WTC11 (cell line): ENCODE measurements at regions not wholly inside any gene's neighbourhood (a gene's known extent, or its start where the extent isn't known, plus 50 kb on each side); places are given as distances from the start of the nearest gene placed in this dataset.

Experiments used
- ATAC-seq: fragments of 200-7000 bp; cut with Tn5 transposase; 2 replicates; pipeline ENCODE4 v1.10.0; 2021; ENCODE audit warnings: mild to moderate bottlenecking, moderate library complexity
- CTCF ChIA-PET: fragments of 300-600 bp; sonication (Branson Sonifier 250); formaldehyde crosslinking; loops from one replicate; lab custom pipeline; 2021; ENCODE audit warnings: antibody characterized with exemption; lab: Charles Lee
- POLR2A ChIA-PET: fragments of 350-600 bp; sonication (Branson Sonifier 250); formaldehyde crosslinking; loops from one replicate; lab custom pipeline; 2021; ENCODE audit warnings: antibody characterized with exemption; lab: Charles Lee
- DNase-seq: peaks from one replicate; pipeline ENCODE4 v3.0.0; 2021; ENCODE audit warnings: low spot score
- H3K27ac Mint-ChIP-seq: 2 replicates; pipeline ENCODE4 v1.8.0; 2021; ENCODE audit warnings: mixed read lengths
- H3K27me3 Mint-ChIP-seq: 2 replicates; pipeline ENCODE4 v1.8.0; 2021; ENCODE audit warnings: low read depth, mild to moderate bottlenecking, moderate library complexity, mixed read lengths
- H3K36me3 Mint-ChIP-seq: 2 replicates; pipeline ENCODE4 v1.8.0; 2021; ENCODE audit warnings: mixed read lengths
- H3K4me1 Mint-ChIP-seq: 2 replicates; pipeline ENCODE4 v1.8.0; 2022; ENCODE audit warnings: mixed read lengths
- H3K4me3 Mint-ChIP-seq: 2 replicates; pipeline ENCODE4 v1.8.0; 2021; ENCODE audit warnings: mild to moderate bottlenecking, moderate library complexity, mixed read lengths
- H3K9me3 Mint-ChIP-seq: 2 replicates; pipeline ENCODE4 v1.8.0; 2021; ENCODE audit warnings: mixed read lengths
- ARID4B ChIP-seq: sonication (generic); formaldehyde crosslinking; IDR thresholded peaks from 2 replicates; pipeline ENCODE4 v1.8.0; 2023; ENCODE audit warnings: missing genetic modification reagents, mild to moderate bottlenecking, borderline replicate concordance
- ATF2 ChIP-seq: sonication (generic); formaldehyde crosslinking; IDR thresholded peaks from 2 replicates; pipeline ENCODE4 v1.8.1; 2022; ENCODE audit warnings: low read depth, missing genetic modification reagents, borderline replicate concordance
- CBFB ChIP-seq: sonication (generic); formaldehyde crosslinking; IDR thresholded peaks from 2 replicates; pipeline ENCODE4 v1.8.1; 2022; ENCODE audit warnings: mild to moderate bottlenecking, low read depth, missing genetic modification reagents
- EMX1 ChIP-seq: fragments of 250-450 bp; sonication (Bioruptor Pico); IDR thresholded peaks from 2 replicates; pipeline ENCODE4 v1.8.0; 2021; ENCODE audit warnings: mild to moderate bottlenecking
- ETV6 ChIP-seq: sonication (generic); formaldehyde crosslinking; IDR thresholded peaks from 2 replicates; pipeline ENCODE4 v1.8.1; 2022; ENCODE audit warnings: mild to moderate bottlenecking, missing genetic modification reagents
- FOXP4 ChIP-seq: sonication (generic); formaldehyde crosslinking; IDR thresholded peaks from 2 replicates; pipeline ENCODE4 v1.8.0; 2022; ENCODE audit warnings: mild to moderate bottlenecking, missing genetic modification reagents
- IRF2 ChIP-seq: sonication (generic); formaldehyde crosslinking; IDR thresholded peaks from 2 replicates; pipeline ENCODE4 v1.8.0; 2022; ENCODE audit warnings: low read depth, missing genetic modification reagents, borderline replicate concordance
- JAZF1 ChIP-seq: fragments of 250-450 bp; sonication (Bioruptor Pico); IDR thresholded peaks from 2 replicates; pipeline ENCODE4 v1.9.0; 2021; ENCODE audit warnings: moderate library complexity, mild to moderate bottlenecking, inconsistent platforms
- MYBL2 ChIP-seq: sonication (generic); formaldehyde crosslinking; IDR thresholded peaks from 2 replicates; pipeline ENCODE4 v1.8.1; 2023; ENCODE audit warnings: mild to moderate bottlenecking, moderate library complexity, missing genetic modification reagents
- NR1H2 ChIP-seq: sonication (generic); formaldehyde crosslinking; IDR thresholded peaks from 2 replicates; pipeline ENCODE4 v1.9.0; 2021; ENCODE audit warnings: mild to moderate bottlenecking, moderate library complexity, missing genetic modification reagents
- NR3C1 ChIP-seq: sonication (generic); formaldehyde crosslinking; conservative IDR thresholded peaks from 2 replicates; pipeline ENCODE4 v1.8.1; 2023; ENCODE audit warnings: low read depth, mild to moderate bottlenecking, missing genetic modification reagents
- RORB ChIP-seq: fragments of 250-450 bp; sonication (Bioruptor Pico); IDR thresholded peaks from 2 replicates; pipeline ENCODE4 v1.9.0; 2021; ENCODE audit warnings: mild to moderate bottlenecking
- SOX15 ChIP-seq: fragments of 250-450 bp; sonication (Bioruptor Pico); IDR thresholded peaks from 2 replicates; pipeline ENCODE4 v1.9.0; 2021; ENCODE audit warnings: mild to moderate bottlenecking
- SP1 ChIP-seq: sonication (generic); formaldehyde crosslinking; conservative IDR thresholded peaks from 2 replicates; pipeline ENCODE4 v1.8.1; 2022; ENCODE audit warnings: missing genetic modification reagents
- ZNF232 ChIP-seq: sonication (generic); formaldehyde crosslinking; IDR thresholded peaks from 2 replicates; pipeline ENCODE4 v1.8.0; 2022; ENCODE audit warnings: mild to moderate bottlenecking, missing genetic modification reagents
- ZNF281 ChIP-seq: sonication (generic); formaldehyde crosslinking; IDR thresholded peaks from 2 replicates; pipeline ENCODE4 v1.8.0; 2023; ENCODE audit warnings: mild to moderate bottlenecking, missing genetic modification reagents
- TF ChIP-seq, protein P1 (sequence below): fragments of 250-450 bp; sonication (Bioruptor Pico); IDR thresholded peaks from 2 replicates; pipeline ENCODE4 v1.8.0; 2021; ENCODE audit warnings: mild to moderate bottlenecking
- TF ChIP-seq, protein P2 (sequence below): fragments of 250-450 bp; sonication (Bioruptor Pico); IDR thresholded peaks from 2 replicates; pipeline ENCODE4 v1.9.0; 2021; ENCODE audit warnings: moderate library complexity, mild to moderate bottlenecking, inconsistent platforms, borderline replicate concordance
- TF ChIP-seq, protein P3 (sequence below): fragments of 250-450 bp; sonication (Bioruptor Pico); IDR thresholded peaks from 2 replicates; pipeline ENCODE4 v2.1.2; 2022; ENCODE audit warnings: mild to moderate bottlenecking, moderate library complexity
- TF ChIP-seq, protein P4 (sequence below): fragments of 250-450 bp; sonication (Bioruptor Pico); IDR thresholded peaks from 2 replicates; pipeline ENCODE4 v1.9.0; 2021; ENCODE audit warnings: mild to moderate bottlenecking

GRCh38 chr14:43640718-43641267 lies 866.3 kb downstream of the FSCB start (continued):
- TF ChIP-seq, protein P1, sequence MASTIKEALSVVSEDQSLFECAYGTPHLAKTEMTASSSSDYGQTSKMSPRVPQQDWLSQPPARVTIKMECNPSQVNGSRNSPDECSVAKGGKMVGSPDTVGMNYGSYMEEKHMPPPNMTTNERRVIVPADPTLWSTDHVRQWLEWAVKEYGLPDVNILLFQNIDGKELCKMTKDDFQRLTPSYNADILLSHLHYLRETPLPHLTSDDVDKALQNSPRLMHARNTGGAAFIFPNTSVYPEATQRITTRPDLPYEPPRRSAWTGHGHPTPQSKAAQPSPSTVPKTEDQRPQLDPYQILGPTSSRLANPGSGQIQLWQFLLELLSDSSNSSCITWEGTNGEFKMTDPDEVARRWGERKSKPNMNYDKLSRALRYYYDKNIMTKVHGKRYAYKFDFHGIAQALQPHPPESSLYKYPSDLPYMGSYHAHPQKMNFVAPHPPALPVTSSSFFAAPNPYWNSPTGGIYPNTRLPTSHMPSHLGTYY (CRISPR knock-in tag) = no peak
- TF ChIP-seq CBFB (CRISPR knock-in tag) = no peak
- no peak for TF ChIP-seq RORB (CRISPR knock-in tag)
- no peak for TF ChIP-seq IRF2 (CRISPR knock-in tag)
- TF ChIP-seq NR1H2 (CRISPR knock-in tag) = no peak
- TF ChIP-seq ZNF232 = no peak
- no peak for TF ChIP-seq FOXP4 (CRISPR knock-in tag)
- TF ChIP-seq ETV6 (CRISPR knock-in tag) = no peak
- TF ChIP-seq MYBL2 = no peak
- no peak for TF ChIP-seq ZNF281 (CRISPR knock-in tag)
- TF ChIP-seq, protein P2, sequence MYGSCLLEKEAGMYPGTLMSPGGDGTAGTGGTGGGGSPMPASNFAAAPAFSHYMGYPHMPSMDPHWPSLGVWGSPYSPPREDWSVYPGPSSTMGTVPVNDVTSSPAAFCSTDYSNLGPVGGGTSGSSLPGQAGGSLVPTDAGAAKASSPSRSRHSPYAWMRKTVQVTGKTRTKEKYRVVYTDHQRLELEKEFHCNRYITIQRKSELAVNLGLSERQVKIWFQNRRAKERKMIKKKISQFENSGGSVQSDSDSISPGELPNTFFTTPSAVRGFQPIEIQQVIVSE (CRISPR knock-in tag) = no peak
- TF ChIP-seq, protein P3, sequence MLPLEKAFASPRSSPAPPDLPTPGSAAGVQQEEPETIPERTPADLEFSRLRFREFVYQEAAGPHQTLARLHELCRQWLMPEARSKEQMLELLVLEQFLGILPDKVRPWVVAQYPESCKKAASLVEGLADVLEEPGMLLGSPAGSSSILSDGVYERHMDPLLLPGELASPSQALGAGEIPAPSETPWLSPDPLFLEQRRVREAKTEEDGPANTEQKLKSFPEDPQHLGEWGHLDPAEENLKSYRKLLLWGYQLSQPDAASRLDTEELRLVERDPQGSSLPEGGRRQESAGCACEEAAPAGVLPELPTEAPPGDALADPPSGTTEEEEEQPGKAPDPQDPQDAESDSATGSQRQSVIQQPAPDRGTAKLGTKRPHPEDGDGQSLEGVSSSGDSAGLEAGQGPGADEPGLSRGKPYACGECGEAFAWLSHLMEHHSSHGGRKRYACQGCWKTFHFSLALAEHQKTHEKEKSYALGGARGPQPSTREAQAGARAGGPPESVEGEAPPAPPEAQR (CRISPR knock-in tag) = no peak
- no peak for TF ChIP-seq EMX1 (CRISPR knock-in tag)
- TF ChIP-seq, all 79 proteins: peak for 0

DNA sequence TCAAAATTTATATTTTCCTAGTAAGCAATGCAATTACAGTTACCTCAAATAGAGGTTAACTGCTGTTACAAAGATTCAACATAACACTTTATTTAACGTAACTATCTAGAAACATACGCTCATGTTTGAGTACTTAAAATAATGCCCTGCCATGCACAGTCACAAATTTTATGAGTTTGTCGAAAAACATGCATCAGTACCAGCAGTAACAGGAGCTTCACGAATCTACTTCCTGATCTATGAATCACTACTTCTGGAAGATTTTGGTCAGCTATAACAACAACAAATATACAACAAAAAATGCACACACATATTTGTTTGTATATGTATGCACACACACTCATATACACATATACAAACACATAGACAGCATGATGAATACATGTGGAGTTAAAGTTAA lies 881.8 kb downstream of the FSCB start:
- ChIA-PET CTCF (no interaction called here), POLR2A (no interaction called here)
- TF ChIP-seq SOX15 (CRISPR knock-in tag) = no peak
- TF ChIP-seq, protein P3 (CRISPR knock-in tag) = no peak
- no peak for TF ChIP-seq JAZF1
- no peak for TF ChIP-seq ARID4B (CRISPR knock-in tag)
- no peak for TF ChIP-seq NR3C1
- TF ChIP-seq SP1 (CRISPR knock-in tag) = no peak
- TF ChIP-seq ATF2 (CRISPR knock-in tag) = no peak
- TF ChIP-seq, protein P4, sequence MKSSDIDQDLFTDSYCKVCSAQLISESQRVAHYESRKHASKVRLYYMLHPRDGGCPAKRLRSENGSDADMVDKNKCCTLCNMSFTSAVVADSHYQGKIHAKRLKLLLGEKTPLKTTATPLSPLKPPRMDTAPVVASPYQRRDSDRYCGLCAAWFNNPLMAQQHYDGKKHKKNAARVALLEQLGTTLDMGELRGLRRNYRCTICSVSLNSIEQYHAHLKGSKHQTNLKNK (CRISPR knock-in tag) = no peak
- ATAC-seq (no peak), DNase-seq (no peak)
- no peaks in the 10 kb centered on the region for H3K4me1 Mint-ChIP-seq
- no peaks in the 10 kb centered on the region for H3K27me3 Mint-ChIP-seq
- H3K36me3 Mint-ChIP-seq = no peaks in the 10 kb centered on the region
- peaks cover 9% of the 10 kb centered on the region for H3K9me3 Mint-ChIP-seq
- H3K27ac Mint-ChIP-seq = no peak overlapping the region
- H3K4me3 Mint-ChIP-seq = no peak overlapping the region
